ENCODE measurements at regions not wholly inside any gene's neighbourhood (a gene's known extent, or its start where the extent isn't known, plus 50 kb on each side); places are given as distances from the start of the nearest gene placed in this dataset.

DNA sequence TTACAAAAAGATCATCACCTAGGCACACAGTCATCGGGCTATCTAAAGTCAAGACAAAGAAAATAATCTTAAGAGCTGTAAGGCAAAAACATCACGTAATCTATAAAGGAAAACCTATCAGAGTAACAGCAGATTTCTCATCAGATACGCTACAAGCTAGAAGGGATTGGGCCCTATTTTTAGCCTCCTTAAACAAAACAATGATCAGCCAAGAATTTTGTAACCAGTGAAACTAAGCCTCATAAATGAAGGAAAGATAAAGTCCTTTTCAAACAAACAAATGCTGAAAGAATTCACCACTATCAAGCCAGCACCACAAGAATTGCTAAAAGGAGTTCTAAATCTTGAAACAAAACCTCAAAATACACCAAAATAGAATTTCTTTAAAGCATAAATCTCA is 191.6 kb upstream of the BMP4 start:
- in situ Hi-C loops (cut with HindIII; ENCODE audit: low sequenced_read_pairs): no loop called here

DNA sequence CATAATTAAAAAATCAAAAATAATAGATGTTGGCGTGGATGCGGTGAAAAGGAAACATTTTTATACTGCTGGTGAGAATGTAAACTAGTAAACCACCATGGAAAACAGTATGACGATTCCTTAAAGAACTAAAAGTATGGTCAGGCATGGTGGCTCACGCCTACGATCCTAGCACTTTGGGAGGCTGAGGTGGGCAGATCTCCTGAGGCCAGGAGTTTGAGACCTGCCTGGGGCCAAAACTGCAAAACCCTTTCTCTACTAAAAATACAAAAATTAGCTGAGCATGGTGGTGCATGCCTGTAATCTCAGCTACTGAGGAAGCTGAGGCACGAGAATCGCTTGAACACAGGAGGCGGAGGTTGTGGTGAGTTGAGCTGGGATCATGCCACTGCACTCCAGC is 195.7 kb upstream of the BMP4 start:
- DNase-seq (ENCODE audit: low read depth): no peak
- no peak overlapping the region for H3K4me3 ChIP-seq (ENCODE audit: low read depth, low read length)
- in situ Hi-C loops (cut with HindIII; ENCODE audit: low sequenced_read_pairs): no loop called here
- TF ChIP-seq, protein P1, sequence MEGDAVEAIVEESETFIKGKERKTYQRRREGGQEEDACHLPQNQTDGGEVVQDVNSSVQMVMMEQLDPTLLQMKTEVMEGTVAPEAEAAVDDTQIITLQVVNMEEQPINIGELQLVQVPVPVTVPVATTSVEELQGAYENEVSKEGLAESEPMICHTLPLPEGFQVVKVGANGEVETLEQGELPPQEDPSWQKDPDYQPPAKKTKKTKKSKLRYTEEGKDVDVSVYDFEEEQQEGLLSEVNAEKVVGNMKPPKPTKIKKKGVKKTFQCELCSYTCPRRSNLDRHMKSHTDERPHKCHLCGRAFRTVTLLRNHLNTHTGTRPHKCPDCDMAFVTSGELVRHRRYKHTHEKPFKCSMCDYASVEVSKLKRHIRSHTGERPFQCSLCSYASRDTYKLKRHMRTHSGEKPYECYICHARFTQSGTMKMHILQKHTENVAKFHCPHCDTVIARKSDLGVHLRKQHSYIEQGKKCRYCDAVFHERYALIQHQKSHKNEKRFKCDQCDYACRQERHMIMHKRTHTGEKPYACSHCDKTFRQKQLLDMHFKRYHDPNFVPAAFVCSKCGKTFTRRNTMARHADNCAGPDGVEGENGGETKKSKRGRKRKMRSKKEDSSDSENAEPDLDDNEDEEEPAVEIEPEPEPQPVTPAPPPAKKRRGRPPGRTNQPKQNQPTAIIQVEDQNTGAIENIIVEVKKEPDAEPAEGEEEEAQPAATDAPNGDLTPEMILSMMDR (IDR thresholded peaks at IDR 0.05; ENCODE audit: low read depth, low read length, missing control alignments): no peak

More for the DNA sequence above, 191.6 kb upstream of the BMP4 start:
- H3K4me3 ChIP-seq (ENCODE audit: low read depth, low read length): no peak overlapping the region
- DNase-seq (ENCODE audit: low read depth): no peak
- TF ChIP-seq, protein P1 (IDR thresholded peaks at IDR 0.05; ENCODE audit: low read depth, low read length, missing control alignments): no peak

DNA sequence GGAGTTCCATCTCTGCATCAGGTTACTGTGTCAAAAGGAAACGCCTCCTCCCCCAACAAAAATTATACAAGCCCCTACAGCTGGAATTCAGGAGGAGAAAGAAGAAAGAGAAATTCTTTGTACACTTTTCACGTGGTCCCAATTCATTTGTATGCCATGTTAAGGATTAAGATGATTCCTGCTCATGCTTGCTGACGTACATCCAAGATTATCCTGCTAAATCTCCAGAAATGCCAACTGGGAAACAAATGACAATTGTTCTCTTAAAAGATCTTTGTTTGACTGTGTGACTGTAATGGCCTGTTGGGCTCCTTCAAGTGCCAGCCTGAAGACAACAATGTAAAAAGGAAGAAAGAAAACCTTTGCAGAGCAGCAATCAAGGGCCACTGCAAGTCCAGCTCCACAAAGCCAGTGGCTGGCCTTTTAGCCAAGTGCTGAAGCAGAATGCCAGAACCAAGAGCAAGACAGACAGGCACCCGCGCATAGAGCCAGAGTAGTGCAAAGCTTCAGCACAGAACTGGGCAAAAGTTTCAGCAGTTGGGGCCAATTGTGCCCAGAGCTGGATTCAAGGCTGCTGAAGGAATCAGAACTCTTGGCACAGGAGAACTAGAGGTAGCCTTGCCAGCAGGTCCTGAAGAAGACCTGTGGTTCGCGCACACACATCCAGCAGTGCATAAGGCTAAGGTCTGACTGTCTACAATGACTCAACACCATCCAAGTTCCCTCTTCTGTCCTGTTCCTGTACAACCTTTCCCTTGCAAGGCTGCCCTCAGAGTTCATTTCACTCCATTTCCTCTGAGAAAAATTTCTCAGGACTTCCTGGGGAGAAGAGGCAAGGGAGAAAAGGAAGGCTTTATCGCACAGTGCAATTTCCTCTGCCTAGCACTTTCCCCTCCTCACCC is 209.7 kb upstream of the BMP4 start:
- in situ Hi-C loops (cut with HindIII; ENCODE audit: low sequenced_read_pairs): no loop called here
- DNase-seq (ENCODE audit: low read depth): no peak
- TF ChIP-seq, protein P1 (IDR thresholded peaks at IDR 0.05; ENCODE audit: low read depth, low read length, missing control alignments): no peak
- no peak overlapping the region for H3K4me3 ChIP-seq (ENCODE audit: low read depth, low read length)

DNA sequence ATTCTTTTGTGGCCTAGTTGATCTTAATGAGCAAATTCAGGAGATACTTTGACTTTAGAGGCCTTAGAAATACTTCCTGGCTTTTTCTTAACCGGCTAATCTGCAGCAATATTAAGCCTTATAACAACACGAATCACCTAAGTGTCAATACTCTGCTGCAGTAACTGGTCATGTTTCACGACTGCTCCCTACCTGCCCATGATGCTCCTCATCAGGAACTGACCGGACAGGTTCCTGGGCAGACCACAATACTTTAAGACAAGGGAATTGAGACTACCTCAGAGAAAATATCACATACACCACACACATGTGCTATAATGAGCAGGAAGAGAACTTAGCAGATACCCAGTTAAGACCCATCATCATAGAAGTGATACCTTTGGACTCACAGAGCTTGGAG is 211.9 kb upstream of the BMP4 start:
- no peak overlapping the region for H3K4me3 ChIP-seq (ENCODE audit: low read depth, low read length)
- TF ChIP-seq, protein P1 (IDR thresholded peaks at IDR 0.05; ENCODE audit: low read depth, low read length, missing control alignments): no peak
- in situ Hi-C loops (cut with HindIII; ENCODE audit: low sequenced_read_pairs): no loop called here
- DNase-seq (ENCODE audit: low read depth): no peak

DNA sequence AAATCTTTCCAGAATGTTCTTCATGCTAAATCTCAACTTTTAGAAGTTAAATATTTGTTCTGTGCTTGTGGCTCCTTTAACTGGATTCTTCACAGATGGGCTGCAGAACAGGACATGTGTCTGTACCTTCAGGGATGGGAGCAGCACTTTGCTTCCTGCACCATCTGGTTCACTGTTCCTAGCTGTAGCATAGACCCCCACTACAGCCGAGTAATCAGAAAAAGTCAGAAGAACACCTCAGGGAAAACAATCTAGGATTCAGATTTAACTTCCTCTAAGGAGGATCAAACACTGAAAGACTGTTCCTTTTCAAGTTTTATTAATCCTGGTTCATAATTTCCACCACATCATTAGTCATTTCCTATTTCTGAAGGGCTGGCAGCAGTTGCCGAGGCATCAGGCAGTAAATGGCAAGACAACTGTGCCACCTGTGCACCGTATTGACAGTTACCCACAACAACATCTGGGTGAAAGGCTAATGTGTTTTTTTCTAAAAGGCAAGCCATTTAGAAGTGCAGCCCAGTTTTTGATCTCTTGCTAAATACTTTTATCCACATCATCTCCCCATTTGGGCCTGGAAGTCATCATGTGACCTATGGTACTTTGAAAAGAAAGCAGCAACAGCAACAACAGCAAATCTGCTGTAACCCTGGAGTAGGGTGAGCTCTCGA is 212.8 kb upstream of the BMP4 start:
- DNase-seq (ENCODE audit: low read depth): no peak
- TF ChIP-seq, protein P1 (IDR thresholded peaks at IDR 0.05; ENCODE audit: low read depth, low read length, missing control alignments): no peak
- in situ Hi-C loops (cut with HindIII; ENCODE audit: low sequenced_read_pairs): no loop called here
- H3K4me3 ChIP-seq (ENCODE audit: low read depth, low read length): no peak overlapping the region

DNA sequence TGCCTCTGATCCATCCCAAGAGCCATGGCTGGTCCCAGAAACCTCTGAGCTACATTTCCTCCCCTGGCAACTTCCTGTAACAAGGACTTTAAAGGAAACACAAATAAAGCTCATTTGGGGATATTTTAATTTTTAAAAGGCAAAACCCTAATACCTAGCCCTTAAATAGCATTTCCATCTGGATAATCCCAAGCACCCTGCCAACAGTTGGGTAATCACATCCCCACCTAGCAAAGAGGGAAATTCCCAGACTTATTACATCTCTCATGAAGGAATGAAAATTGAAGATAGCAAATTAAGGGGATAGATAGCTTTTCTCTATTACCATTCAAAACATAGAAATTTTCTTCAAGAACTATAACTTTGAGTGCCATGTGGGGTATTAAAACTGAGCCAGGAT is 213.7 kb upstream of the BMP4 start:
- DNase-seq (ENCODE audit: low read depth): no peak
- no peak overlapping the region for H3K4me3 ChIP-seq (ENCODE audit: low read depth, low read length)
- in situ Hi-C loops (cut with HindIII; ENCODE audit: low sequenced_read_pairs): no loop called here
- TF ChIP-seq, protein P1 (IDR thresholded peaks at IDR 0.05; ENCODE audit: low read depth, low read length, missing control alignments): no peak

Data from astrocyte of the cerebellum (primary cell).